ENCODE measurements at regions not wholly inside any gene's neighbourhood (a gene's known extent, or its start where the extent isn't known, plus 50 kb on each side); places are given as distances from the start of the nearest gene placed in this dataset.
"Not testable (repeated sequence)": the region's sequence is repeated elsewhere in the genome, so short reads cannot be mapped to it uniquely, and the experiment has no call there.

GRCh38 chr7:67475293-67475692 lies 478.7 kb downstream of the TYW1 start:
- DNase-seq (ENCODE audit: low spot score), result no peak

GRCh38 chr7:67478066-67478465 lies 481.4 kb downstream of the TYW1 start:
- DNase-seq (ENCODE audit: low spot score), result no peak

DNA sequence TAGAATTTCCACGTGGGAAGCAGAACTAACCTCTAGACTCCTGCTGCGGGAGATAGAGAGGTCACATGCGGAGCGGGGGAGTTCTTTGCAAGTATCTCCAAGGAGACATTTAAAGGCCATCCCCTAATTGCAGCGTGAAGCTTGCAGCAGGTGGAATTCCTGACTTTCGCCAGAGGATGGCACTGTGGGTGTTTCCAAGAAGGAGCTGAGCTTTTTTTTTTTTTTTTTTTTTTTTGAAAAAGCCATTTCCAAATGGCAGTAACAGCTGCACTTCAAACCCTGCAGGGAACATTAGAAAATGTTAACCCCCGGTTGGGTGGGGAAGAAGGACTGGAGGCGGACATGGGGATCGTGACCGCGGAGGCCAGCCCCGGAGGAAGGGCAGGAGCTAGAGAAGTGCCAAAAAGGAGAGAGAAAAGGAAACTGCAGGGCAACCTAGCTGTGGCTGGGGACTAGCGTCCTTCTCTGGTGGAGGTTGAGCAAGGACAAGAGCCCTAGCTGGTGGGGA lies 487.7 kb downstream of the TYW1 start:
- peak; percentile 21 for DNase-seq (ENCODE audit: low spot score)

DNA sequence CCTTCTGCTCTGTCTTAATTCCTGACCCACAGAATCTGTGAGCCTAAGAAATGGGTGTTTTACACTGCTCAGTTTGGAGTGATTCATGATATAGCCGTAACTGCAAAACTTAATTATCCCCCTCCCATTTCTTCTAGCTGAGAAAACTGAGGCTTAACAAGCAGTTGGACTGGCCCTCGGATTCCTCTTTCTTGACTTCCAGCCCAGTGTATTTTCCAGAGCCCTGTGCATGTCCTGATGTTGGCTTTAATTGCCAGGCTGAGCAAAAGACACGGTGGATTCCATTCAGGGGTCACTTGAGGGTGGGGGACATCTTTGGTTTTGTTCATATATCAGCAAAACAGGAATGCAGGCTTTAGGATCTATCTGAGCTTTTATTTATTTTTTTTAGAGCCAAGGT lies 489.8 kb downstream of the TYW1 start:
- no peak for DNase-seq (ENCODE audit: low spot score)

DNA sequence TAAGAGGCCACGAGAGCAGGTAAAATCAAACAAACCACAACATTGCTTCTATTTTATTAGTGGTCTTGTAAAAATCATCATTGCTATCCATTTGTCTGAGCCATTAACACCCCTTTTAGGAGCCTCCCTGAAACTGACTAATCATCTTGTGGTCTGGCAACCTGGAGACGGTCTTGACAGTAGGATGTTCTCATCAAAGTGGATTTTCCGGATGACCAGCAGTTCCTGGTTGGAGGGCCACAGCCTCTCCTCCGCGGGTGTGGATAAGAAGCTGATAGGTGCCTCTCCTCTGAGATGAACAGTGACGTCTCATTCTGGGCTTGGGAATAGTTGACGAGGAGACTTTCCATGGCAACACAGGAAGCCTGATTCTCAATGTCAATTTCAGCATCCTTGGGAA lies 490.7 kb downstream of the TYW1 start:
- no peak for DNase-seq (ENCODE audit: low spot score)

DNA sequence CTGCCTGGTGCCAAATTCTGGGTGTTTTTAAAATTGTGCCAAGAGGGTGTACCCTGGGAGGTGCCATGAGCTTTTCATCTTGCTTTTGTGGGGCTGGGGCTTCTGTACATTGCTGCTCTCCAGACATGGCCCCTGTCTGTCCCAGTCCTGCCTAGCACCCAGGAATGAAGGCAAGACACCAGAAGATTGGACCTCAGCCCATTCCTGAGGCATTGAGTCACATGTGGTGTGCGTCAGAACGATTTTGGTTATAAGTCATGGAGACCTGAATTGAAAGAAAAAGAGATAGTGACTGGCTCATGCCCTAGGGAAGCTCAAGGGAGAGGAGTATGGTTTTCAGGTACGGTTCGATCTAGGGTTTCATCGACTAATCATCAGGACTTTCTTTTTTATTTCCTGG lies 493.2 kb downstream of the TYW1 start:
- no peak for DNase-seq (ENCODE audit: low spot score)

GRCh38 chr7:67493366-67493765 lies 496.7 kb downstream of the TYW1 start:
- DNase-seq (ENCODE audit: low spot score), result no peak

- no peak for DNase-seq (ENCODE audit: low spot score)
Measured at GRCh38 chr7:67496589-67496988, 500.0 kb downstream of the TYW1 start.

- not testable (repeated sequence) for DNase-seq (ENCODE audit: low spot score)
Measured at GRCh38 chr7:67497914-67498313, 501.3 kb downstream of the TYW1 start.

DNA sequence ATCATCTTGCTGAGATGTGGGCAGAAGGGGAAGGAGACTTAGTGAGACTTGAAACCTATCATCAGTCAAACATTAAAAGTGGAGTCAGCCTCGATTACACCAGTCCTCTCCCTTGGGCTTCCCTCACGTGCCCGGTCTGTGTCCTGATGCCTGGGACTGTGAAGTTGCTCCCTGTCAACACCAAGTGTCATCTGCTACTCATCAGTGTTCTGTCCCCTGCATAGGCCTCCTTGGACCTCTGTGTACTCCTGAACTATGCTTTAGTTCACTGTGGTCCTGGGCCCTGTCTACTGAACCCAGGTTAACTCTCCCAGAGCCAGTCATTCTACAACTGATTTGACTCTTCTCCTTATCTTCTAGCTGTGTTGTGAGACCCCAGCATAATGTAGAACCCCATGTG lies 506.3 kb downstream of the TYW1 start:
- no peak for DNase-seq (ENCODE audit: low spot score)

DNA sequence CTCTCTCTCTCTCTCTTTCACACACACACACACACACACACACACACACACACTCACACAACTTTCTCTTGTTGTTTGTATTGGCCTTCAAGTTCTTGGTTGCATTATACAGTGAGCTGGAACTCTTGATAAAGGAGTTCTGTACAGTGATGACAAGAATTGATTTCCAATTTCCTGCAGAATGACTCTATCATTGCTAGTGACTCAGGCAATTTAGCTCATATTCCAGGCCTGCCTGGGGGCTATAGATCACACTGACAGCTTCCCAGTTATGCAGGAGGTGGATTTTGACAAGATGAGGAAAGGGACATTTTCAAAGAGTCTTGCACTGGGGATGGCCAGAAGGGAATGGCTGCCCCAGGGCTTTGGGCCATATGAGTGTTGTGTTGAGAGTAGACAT lies 508.8 kb downstream of the TYW1 start:
- DNase-seq (ENCODE audit: low spot score), result no peak

- DNase-seq (ENCODE audit: low spot score), result no peak
Measured at GRCh38 chr7:67512481-67512880, 515.8 kb downstream of the TYW1 start.

- DNase-seq (ENCODE audit: low spot score), result no peak
Measured at GRCh38 chr7:67518580-67518979, 521.9 kb downstream of the TYW1 start.

GRCh38 chr7:67519171-67519570 lies 522.5 kb downstream of the TYW1 start:
- no peak for DNase-seq (ENCODE audit: low spot score)

- no peak for DNase-seq (ENCODE audit: low spot score)
Measured at GRCh38 chr7:67522504-67522903, 525.9 kb downstream of the TYW1 start.

DNA sequence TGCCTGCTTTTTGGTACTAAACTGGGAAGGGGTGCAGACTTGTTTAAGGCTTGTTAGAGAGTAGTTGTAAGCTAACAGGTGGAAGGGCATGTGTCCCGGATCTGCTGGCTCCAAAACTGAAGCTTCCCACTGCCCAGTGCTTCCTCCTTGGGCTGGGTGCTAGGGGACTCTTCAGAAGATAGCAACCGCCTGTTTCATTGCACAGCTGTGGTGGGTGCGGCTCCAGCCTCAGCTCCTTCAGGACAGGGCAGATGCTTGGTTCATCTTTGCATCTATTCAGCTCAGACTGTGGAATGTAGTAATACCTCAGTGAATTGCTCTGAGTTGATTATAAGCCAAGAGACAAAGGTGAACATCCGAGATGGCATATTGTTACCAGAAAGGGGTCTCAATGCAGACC lies 527.1 kb downstream of the TYW1 start:
- DNase-seq (ENCODE audit: low spot score), result no peak

GRCh38 chr7:67525588-67525987 lies 529.0 kb downstream of the TYW1 start:
- DNase-seq (ENCODE audit: low spot score), result no peak

- DNase-seq (ENCODE audit: low spot score), result no peak
Measured at GRCh38 chr7:67535241-67535989, 538.8 kb downstream of the TYW1 start.

- DNase-seq (ENCODE audit: low spot score), result no peak
Measured at GRCh38 chr7:67542916-67543315, 546.3 kb downstream of the TYW1 start.

DNA sequence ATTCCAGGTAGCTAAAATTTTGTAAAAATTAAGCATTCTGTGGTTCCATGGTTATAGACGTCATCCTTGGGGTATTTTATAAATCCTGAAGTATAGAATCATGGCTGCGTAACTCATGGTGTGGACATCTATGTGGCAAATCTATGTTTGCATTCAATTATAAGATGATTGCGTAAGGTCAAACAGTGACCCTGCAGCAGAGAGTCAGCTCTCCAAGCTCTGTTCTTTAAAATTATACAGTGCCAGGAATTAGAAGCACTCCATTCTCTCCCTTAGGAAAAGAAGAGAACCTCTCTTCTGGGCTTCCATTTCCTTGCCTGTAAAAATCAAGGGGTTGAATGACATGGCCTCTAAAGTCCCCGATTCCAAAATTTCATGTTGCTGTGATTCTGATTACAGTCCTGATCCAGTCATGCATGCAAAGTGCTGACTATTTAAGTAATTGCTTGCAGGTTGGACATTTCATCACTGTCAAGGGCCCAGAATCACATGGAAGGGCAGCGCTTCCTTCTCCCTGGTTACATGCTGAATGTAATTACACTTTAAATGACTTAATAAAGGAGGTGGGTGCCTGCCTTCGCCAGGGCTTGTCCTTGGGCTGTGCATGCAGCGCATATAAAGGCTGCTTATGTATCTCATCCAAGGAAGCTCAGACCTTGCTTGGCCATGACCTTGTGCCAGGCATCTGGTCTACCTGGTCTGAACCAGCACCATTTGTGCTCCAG lies 550.7 kb downstream of the TYW1 start:
- no peak for DNase-seq (ENCODE audit: low spot score)

- DNase-seq (ENCODE audit: low spot score), result no peak
Measured at GRCh38 chr7:67549126-67549525, 552.5 kb downstream of the TYW1 start.

DNA sequence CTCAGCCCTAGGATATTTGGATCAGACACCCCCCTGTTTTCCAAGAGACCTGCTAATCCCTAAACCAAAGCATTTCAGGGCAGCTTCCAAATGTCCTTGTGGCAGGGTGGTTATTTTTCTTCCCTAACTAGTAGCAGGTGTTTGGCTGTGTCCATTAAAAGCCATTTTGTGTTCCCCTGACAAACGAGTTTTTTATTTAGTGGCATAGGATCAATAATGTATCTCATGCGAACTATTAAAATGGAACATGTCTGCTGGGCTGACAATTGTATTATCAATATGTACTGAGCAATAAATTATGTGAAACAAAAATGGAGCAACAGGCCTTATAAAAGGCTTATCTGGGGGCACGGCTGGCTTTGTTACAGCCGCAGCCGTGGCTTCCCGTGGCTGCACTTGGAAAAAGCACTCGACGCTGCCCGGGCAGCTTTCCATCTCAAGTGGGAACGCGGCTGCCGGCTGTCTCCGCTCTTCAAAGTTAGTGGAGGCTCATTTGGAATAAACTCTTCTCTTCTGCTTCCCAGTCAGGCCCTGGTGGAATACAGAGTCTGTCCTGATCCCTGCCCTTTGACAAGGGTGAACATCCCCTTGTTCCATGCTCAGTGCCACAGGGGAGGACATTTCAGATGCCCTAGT lies 554.3 kb downstream of the TYW1 start:
- no peak for DNase-seq (ENCODE audit: low spot score)

DNA sequence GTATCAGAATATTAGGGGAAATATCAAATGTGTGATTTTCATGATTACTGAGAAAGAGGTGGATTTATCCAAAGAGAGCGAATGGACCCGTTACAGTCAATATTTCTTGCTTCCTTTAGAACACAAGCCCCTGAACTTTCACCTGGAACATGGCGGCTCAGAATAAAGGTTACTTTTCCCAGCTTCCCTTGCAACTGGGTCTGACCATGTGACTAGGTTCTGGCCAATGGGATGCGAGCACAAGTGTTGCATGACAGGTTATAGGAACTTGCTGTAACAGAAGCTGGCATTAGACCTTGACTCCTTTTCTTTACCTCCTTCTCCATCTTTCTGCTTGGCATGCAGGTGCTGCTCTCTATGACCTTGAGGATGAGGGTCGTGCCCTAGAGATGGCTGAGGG lies 556.1 kb downstream of the TYW1 start:
- no peak for DNase-seq (ENCODE audit: low spot score)

Data from germinal center (tissue), 1 donor.